ENCODE measurements at regions not wholly inside any gene's neighbourhood (a gene's known extent, or its start where the extent isn't known, plus 50 kb on each side); places are given as distances from the start of the nearest gene placed in this dataset.

DNA sequence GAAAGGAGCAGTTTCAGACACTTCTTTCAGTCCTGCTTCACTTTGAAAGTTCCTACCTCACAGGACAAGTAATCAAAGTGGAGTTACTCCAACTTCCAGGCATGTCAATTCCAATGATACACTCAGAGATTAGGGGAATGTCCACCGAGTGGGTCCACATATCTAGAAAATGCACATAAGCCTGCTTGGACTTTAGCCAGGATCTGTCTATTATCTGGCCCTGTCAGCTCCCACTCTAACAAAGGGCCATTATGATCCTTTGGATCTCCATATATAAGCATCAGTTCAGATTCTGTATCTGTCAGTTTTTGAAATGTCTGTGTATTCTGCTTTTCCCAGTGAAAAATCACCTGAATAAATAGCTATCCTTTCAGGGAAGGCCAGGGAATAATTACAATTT, 112.9 kb upstream of the ATXN7L3B start:
- Histone ChIP-seq H3K4me3 (ENCODE audit: low read length) (no peak overlapping the region), H4K20me1 (ENCODE audit: insufficient read depth) (no peaks in the 10 kb centered on the region), H3F3A (ENCODE audit: insufficient read depth, low read length, poor library complexity, severe bottlenecking) (no peaks in the 10 kb centered on the region), H3K36me3 (ENCODE audit: insufficient read depth, low read length) (no peaks in the 10 kb centered on the region), H3K9ac (ENCODE audit: low read length) (no peak overlapping the region), H3K79me2 (replicated peaks; ENCODE audit: insufficient read depth, low read length) (no peaks in the 10 kb centered on the region), H3K4me2 (ENCODE audit: low read length) (no peak overlapping the region), H3K27me3 (ENCODE audit: insufficient read depth, low read depth, low read length) (no peaks in the 10 kb centered on the region), H3K9me2 (ENCODE audit: insufficient read depth, low read length) (no peaks in the 10 kb centered on the region), H3K27ac (ENCODE audit: low read length) (no peak overlapping the region), H2AFZ (ENCODE audit: low read depth, low read length) (no peak overlapping the region), H3K9me3 (ENCODE audit: low read length) (no peaks in the 10 kb centered on the region)
- TF ChIP-seq SMC3 (conservative IDR thresholded peaks at IDR 0.05; ENCODE audit: poor library complexity) (no peak), EP300 (conservative IDR thresholded peaks at IDR 0.05; ENCODE audit: poor library complexity, severe bottlenecking) (no peak), POLR2AphosphoS5 (IDR thresholded peaks at IDR 0.05) (no peak), TAF1 (IDR thresholded peaks at IDR 0.05; ENCODE audit: low read depth) (no peak), MXI1 (conservative IDR thresholded peaks at IDR 0.05; ENCODE audit: poor library complexity, severe bottlenecking) (no peak), RAD21 (conservative IDR thresholded peaks at IDR 0.05) (no peak), EZH2 (IDR thresholded peaks at IDR 0.05; ENCODE audit: borderline replicate concordance, insufficient read depth, low read length, poor library complexity, severe bottlenecking) (no peak)
- TF ChIP-seq, protein P1, sequence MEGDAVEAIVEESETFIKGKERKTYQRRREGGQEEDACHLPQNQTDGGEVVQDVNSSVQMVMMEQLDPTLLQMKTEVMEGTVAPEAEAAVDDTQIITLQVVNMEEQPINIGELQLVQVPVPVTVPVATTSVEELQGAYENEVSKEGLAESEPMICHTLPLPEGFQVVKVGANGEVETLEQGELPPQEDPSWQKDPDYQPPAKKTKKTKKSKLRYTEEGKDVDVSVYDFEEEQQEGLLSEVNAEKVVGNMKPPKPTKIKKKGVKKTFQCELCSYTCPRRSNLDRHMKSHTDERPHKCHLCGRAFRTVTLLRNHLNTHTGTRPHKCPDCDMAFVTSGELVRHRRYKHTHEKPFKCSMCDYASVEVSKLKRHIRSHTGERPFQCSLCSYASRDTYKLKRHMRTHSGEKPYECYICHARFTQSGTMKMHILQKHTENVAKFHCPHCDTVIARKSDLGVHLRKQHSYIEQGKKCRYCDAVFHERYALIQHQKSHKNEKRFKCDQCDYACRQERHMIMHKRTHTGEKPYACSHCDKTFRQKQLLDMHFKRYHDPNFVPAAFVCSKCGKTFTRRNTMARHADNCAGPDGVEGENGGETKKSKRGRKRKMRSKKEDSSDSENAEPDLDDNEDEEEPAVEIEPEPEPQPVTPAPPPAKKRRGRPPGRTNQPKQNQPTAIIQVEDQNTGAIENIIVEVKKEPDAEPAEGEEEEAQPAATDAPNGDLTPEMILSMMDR (IDR thresholded peaks at IDR 0.05; ENCODE audit: poor library complexity, severe bottlenecking): no peak
- TF ChIP-seq, protein P2, sequence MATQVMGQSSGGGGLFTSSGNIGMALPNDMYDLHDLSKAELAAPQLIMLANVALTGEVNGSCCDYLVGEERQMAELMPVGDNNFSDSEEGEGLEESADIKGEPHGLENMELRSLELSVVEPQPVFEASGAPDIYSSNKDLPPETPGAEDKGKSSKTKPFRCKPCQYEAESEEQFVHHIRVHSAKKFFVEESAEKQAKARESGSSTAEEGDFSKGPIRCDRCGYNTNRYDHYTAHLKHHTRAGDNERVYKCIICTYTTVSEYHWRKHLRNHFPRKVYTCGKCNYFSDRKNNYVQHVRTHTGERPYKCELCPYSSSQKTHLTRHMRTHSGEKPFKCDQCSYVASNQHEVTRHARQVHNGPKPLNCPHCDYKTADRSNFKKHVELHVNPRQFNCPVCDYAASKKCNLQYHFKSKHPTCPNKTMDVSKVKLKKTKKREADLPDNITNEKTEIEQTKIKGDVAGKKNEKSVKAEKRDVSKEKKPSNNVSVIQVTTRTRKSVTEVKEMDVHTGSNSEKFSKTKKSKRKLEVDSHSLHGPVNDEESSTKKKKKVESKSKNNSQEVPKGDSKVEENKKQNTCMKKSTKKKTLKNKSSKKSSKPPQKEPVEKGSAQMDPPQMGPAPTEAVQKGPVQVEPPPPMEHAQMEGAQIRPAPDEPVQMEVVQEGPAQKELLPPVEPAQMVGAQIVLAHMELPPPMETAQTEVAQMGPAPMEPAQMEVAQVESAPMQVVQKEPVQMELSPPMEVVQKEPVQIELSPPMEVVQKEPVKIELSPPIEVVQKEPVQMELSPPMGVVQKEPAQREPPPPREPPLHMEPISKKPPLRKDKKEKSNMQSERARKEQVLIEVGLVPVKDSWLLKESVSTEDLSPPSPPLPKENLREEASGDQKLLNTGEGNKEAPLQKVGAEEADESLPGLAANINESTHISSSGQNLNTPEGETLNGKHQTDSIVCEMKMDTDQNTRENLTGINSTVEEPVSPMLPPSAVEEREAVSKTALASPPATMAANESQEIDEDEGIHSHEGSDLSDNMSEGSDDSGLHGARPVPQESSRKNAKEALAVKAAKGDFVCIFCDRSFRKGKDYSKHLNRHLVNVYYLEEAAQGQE (IDR thresholded peaks at IDR 0.05; ENCODE audit: borderline replicate concordance): no peak

DNA sequence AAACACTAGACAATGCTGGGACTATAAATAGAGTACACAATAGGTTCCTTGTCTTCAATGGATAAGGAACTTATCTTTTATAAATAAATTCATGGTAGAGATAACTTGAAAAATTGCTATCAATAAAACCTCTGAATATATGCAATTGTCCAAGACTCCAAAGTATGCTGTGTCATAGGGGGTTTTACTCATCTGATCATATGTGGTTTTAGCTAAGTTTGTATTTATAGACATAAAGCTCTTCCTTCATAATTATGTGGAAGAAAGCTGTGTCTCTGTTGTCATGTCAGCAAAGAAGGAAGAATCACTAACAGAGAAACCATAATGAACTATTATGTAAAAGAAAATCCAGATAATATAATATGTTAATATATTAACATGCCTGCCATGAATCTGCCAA, 111.5 kb upstream of the ATXN7L3B start:
- TF ChIP-seq TAF1 (IDR thresholded peaks at IDR 0.05; ENCODE audit: low read depth) (no peak), EP300 (conservative IDR thresholded peaks at IDR 0.05; ENCODE audit: poor library complexity, severe bottlenecking) (no peak), MXI1 (conservative IDR thresholded peaks at IDR 0.05; ENCODE audit: poor library complexity, severe bottlenecking) (no peak), RAD21 (conservative IDR thresholded peaks at IDR 0.05) (no peak), EZH2 (IDR thresholded peaks at IDR 0.05; ENCODE audit: borderline replicate concordance, insufficient read depth, low read length, poor library complexity, severe bottlenecking) (no peak), SMC3 (conservative IDR thresholded peaks at IDR 0.05; ENCODE audit: poor library complexity) (no peak), POLR2AphosphoS5 (IDR thresholded peaks at IDR 0.05) (no peak)
- TF ChIP-seq, protein P1 (IDR thresholded peaks at IDR 0.05; ENCODE audit: poor library complexity, severe bottlenecking): no peak
- TF ChIP-seq, protein P2 (IDR thresholded peaks at IDR 0.05; ENCODE audit: borderline replicate concordance): no peak
- Histone ChIP-seq H3K4me2 (ENCODE audit: low read length) (no peak overlapping the region), H4K20me1 (ENCODE audit: insufficient read depth) (no peaks in the 10 kb centered on the region), H2AFZ (ENCODE audit: low read depth, low read length) (no peak overlapping the region), H3K79me2 (replicated peaks; ENCODE audit: insufficient read depth, low read length) (no peaks in the 10 kb centered on the region), H3K36me3 (ENCODE audit: insufficient read depth, low read length) (no peaks in the 10 kb centered on the region), H3K27ac (ENCODE audit: low read length) (no peak overlapping the region), H3K9me3 (ENCODE audit: low read length) (no peaks in the 10 kb centered on the region), H3K4me3 (ENCODE audit: low read length) (no peak overlapping the region), H3F3A (ENCODE audit: insufficient read depth, low read length, poor library complexity, severe bottlenecking) (no peaks in the 10 kb centered on the region), H3K9ac (ENCODE audit: low read length) (no peak overlapping the region), H3K9me2 (ENCODE audit: insufficient read depth, low read length) (no peaks in the 10 kb centered on the region), H3K27me3 (ENCODE audit: insufficient read depth, low read depth, low read length) (no peaks in the 10 kb centered on the region)

All from neural cell (in vitro differentiated cells).